ENCODE measurements at regions not wholly inside any gene's neighbourhood (a gene's known extent, or its start where the extent isn't known, plus 50 kb on each side); places are given as distances from the start of the nearest gene placed in this dataset.
"Not testable (repeated sequence)": the region's sequence is repeated elsewhere in the genome, so short reads cannot be mapped to it uniquely, and the experiment has no call there.

- FAIRE-seq, result peak; percentile 97
Measured at GRCh38 chr6:57989520-57990080, 672.2 kb downstream of the PRIM2 start.

GRCh38 chr6:57998858-57999619 lies 681.6 kb downstream of the PRIM2 start:
- not testable (repeated sequence) for FAIRE-seq

GRCh38 chr6:58000233-58000632 lies 682.8 kb downstream of the PRIM2 start:
- not testable (repeated sequence) for FAIRE-seq

GRCh38 chr6:58003417-58004167 lies 686.2 kb downstream of the PRIM2 start:
- not testable (repeated sequence) for FAIRE-seq

- peak; percentile 83 for FAIRE-seq
Measured at GRCh38 chr6:58007334-58008000, 690.0 kb downstream of the PRIM2 start.

- not testable (repeated sequence) for FAIRE-seq
Measured at GRCh38 chr6:58008001-58008335, 690.5 kb downstream of the PRIM2 start.

- FAIRE-seq, result not testable (repeated sequence)
Measured at GRCh38 chr6:58011954-58012600, 694.6 kb downstream of the PRIM2 start.

- FAIRE-seq, result not testable (repeated sequence)
Measured at GRCh38 chr6:58016614-58017013, 699.2 kb downstream of the PRIM2 start.

GRCh38 chr6:58028188-58028587 lies 710.8 kb downstream of the PRIM2 start:
- FAIRE-seq, result not testable (repeated sequence)

- not testable (repeated sequence) for FAIRE-seq
Measured at GRCh38 chr6:58038213-58038612, 720.8 kb downstream of the PRIM2 start.

GRCh38 chr6:58046584-58046983 lies 729.2 kb downstream of the PRIM2 start:
- not testable (repeated sequence) for FAIRE-seq

- peak; percentile 73 for FAIRE-seq
Measured at GRCh38 chr6:58047389-58047788, 730.0 kb downstream of the PRIM2 start.

GRCh38 chr6:58047865-58048264 lies 730.4 kb downstream of the PRIM2 start:
- FAIRE-seq, result peak; percentile 93

- not testable (repeated sequence) for FAIRE-seq
Measured at GRCh38 chr6:58055465-58056176, 738.2 kb downstream of the PRIM2 start.

GRCh38 chr6:58059701-58060100 lies 742.3 kb downstream of the PRIM2 start:
- FAIRE-seq, result peak; percentile 94

- peak; percentile 13 for FAIRE-seq
Measured at GRCh38 chr6:58063542-58063941, 746.1 kb downstream of the PRIM2 start.

- not testable (repeated sequence) for FAIRE-seq
Measured at GRCh38 chr6:58067867-58068548, 750.6 kb downstream of the PRIM2 start.

GRCh38 chr6:58073263-58073662 lies 755.8 kb downstream of the PRIM2 start:
- FAIRE-seq, result no peak

- peak; percentile 60 for FAIRE-seq
Measured at GRCh38 chr6:58090067-58090466, 772.6 kb downstream of the PRIM2 start.

- not testable (repeated sequence) for FAIRE-seq
Measured at GRCh38 chr6:58097251-58097650, 779.8 kb downstream of the PRIM2 start.

GRCh38 chr6:58113960-58114359 lies 796.5 kb downstream of the PRIM2 start:
- peak; percentile 33 for FAIRE-seq

Measured in islet of Langerhans (tissue), 1 donor.